ENCODE measurements at regions not wholly inside any gene's neighbourhood (a gene's known extent, or its start where the extent isn't known, plus 50 kb on each side); places are given as distances from the start of the nearest gene placed in this dataset.

DNA sequence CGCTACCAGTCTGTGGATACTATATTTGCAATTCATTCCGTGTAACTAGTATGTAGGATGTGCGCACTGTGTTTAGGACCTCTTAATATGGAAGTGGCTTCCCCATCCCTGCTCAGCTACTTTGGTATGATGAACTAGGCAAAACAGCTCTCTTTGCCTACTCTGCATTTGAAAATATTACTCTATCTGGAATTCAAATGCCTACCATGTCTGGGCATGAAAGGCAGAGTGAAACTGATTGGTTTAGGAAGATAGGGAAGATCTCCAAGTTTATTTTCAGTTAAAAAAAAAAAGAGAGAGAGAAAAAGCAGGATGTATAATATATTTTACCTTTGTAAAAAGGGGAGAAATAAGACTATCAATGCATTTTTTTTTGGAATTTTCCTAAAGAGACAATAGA lies 74.1 kb upstream of the ELL2 start:
- Histone ChIP-seq H3K4me3 (ENCODE audit: low read depth, low read length) (no peak overlapping the region), H3K27ac (ENCODE audit: extremely low read depth, low read depth, low read length) (no peak overlapping the region), H3K9me3 (ENCODE audit: control insufficient read depth, insufficient read depth, low read depth, low read length) (no peaks in the 10 kb centered on the region), H3K4me1 (ENCODE audit: control insufficient read depth, insufficient read depth, low read length) (no peaks in the 10 kb centered on the region), H3K36me3 (ENCODE audit: control insufficient read depth in 2 of 2, insufficient read depth in 1 of 2, low read length in 2 of 2) (no peaks in the 10 kb centered on the region)
- ChIA-PET POLR2A (no interaction called here), CTCF (no interaction called here)
- TF ChIP-seq, protein P1, sequence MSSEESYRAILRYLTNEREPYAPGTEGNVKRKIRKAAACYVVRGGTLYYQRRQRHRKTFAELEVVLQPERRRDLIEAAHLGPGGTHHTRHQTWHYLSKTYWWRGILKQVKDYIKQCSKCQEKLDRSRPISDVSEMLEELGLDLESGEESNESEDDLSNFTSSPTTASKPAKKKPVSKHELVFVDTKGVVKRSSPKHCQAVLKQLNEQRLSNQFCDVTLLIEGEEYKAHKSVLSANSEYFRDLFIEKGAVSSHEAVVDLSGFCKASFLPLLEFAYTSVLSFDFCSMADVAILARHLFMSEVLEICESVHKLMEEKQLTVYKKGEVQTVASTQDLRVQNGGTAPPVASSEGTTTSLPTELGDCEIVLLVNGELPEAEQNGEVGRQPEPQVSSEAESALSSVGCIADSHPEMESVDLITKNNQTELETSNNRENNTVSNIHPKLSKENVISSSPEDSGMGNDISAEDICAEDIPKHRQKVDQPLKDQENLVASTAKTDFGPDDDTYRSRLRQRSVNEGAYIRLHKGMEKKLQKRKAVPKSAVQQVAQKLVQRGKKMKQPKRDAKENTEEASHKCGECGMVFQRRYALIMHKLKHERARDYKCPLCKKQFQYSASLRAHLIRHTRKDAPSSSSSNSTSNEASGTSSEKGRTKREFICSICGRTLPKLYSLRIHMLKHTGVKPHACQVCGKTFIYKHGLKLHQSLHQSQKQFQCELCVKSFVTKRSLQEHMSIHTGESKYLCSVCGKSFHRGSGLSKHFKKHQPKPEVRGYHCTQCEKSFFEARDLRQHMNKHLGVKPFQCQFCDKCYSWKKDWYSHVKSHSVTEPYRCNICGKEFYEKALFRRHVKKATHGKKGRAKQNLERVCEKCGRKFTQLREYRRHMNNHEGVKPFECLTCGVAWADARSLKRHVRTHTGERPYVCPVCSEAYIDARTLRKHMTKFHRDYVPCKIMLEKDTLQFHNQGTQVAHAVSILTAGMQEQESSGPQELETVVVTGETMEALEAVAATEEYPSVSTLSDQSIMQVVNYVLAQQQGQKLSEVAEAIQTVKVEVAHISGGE (tag by site-specific recombination; conservative IDR thresholded peaks at IDR 0.05; ENCODE audit: low read depth) = no peak
- TF ChIP-seq ZNF433 (tag by site-specific recombination; IDR thresholded peaks at IDR 0.05; ENCODE audit: low read depth) (no peak), HOXC10 (CRISPR knock-in tag; IDR thresholded peaks at IDR 0.05) (no peak), ZNF501 (tag by site-specific recombination; IDR thresholded peaks at IDR 0.05) (no peak), GLIS1 (tag by site-specific recombination; IDR thresholded peaks at IDR 0.05) (no peak), ZFHX2 (tag by site-specific recombination; conservative IDR thresholded peaks at IDR 0.05) (no peak), EGR2 (tag by site-specific recombination; IDR thresholded peaks at IDR 0.05; ENCODE audit: low read depth) (no peak), ZNF335 (tag by site-specific recombination; conservative IDR thresholded peaks at IDR 0.05) (no peak), ZNF274 (IDR thresholded peaks at IDR 0.05; ENCODE audit: low read length) (no peak), ZNF274 (tag by site-specific recombination; IDR thresholded peaks at IDR 0.05; ENCODE audit: borderline replicate concordance) (no peak)
- TF ChIP-seq, protein P2, sequence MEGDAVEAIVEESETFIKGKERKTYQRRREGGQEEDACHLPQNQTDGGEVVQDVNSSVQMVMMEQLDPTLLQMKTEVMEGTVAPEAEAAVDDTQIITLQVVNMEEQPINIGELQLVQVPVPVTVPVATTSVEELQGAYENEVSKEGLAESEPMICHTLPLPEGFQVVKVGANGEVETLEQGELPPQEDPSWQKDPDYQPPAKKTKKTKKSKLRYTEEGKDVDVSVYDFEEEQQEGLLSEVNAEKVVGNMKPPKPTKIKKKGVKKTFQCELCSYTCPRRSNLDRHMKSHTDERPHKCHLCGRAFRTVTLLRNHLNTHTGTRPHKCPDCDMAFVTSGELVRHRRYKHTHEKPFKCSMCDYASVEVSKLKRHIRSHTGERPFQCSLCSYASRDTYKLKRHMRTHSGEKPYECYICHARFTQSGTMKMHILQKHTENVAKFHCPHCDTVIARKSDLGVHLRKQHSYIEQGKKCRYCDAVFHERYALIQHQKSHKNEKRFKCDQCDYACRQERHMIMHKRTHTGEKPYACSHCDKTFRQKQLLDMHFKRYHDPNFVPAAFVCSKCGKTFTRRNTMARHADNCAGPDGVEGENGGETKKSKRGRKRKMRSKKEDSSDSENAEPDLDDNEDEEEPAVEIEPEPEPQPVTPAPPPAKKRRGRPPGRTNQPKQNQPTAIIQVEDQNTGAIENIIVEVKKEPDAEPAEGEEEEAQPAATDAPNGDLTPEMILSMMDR (tag by site-specific recombination; IDR thresholded peaks at IDR 0.05) = no peak

DNA sequence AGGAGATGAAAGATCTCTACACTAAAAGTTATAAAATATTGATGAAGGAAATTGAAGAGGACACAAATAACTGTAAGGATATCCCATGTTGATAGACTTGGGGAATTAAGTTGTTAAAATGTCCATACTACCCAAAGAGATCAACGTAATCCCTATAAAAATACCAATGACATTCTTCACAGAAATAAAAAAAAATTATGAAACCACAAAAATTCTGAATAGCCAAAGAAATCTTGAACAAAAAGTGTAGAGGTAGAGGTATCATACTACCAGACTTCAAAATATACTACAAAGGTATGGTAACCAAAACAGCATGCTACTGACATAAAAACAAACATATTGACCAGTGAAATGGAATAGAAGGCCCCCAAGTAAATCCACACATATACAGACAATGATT lies 71.5 kb upstream of the ELL2 start:
- Histone ChIP-seq H3K9me3 (ENCODE audit: control insufficient read depth, insufficient read depth, low read depth, low read length) (no peaks in the 10 kb centered on the region), H3K4me3 (ENCODE audit: low read depth, low read length) (no peak overlapping the region), H3K27ac (ENCODE audit: extremely low read depth, low read depth, low read length) (no peak overlapping the region), H3K4me1 (ENCODE audit: control insufficient read depth, insufficient read depth, low read length) (no peaks in the 10 kb centered on the region), H3K36me3 (ENCODE audit: control insufficient read depth in 2 of 2, insufficient read depth in 1 of 2, low read length in 2 of 2) (no peaks in the 10 kb centered on the region)
- ChIA-PET POLR2A (no interaction called here), CTCF (no interaction called here)
- TF ChIP-seq, protein P3, sequence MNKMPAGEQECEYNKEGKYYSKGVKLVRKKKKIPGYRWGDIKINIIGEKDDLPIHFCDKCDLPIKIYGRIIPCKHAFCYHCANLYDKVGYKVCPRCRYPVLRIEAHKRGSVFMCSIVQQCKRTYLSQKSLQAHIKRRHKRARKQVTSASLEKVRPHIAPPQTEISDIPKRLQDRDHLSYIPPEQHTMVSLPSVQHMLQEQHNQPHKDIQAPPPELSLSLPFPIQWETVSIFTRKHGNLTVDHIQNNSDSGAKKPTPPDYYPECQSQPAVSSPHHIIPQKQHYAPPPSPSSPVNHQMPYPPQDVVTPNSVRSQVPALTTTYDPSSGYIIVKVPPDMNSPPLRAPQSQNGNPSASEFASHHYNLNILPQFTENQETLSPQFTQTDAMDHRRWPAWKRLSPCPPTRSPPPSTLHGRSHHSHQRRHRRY (tag by site-specific recombination; IDR thresholded peaks at IDR 0.05) = no peak
- TF ChIP-seq HOXC10 (CRISPR knock-in tag; IDR thresholded peaks at IDR 0.05) (no peak), ZNF514 (tag by site-specific recombination; IDR thresholded peaks at IDR 0.05) (no peak), SETDB1 (IDR thresholded peaks at IDR 0.05; ENCODE audit: insufficient read length, low read length) (no peak), ZNF248 (tag by site-specific recombination; IDR thresholded peaks at IDR 0.05) (no peak), ZNF768 (tag by site-specific recombination; IDR thresholded peaks at IDR 0.05) (no peak), ZNF843 (tag by site-specific recombination; IDR thresholded peaks at IDR 0.05) (no peak), ZNF660 (tag by site-specific recombination; IDR thresholded peaks at IDR 0.05) (no peak), GLI2 (tag by site-specific recombination; IDR thresholded peaks at IDR 0.05; ENCODE audit: borderline replicate concordance, low read depth) (no peak), ZNF404 (tag by site-specific recombination; IDR thresholded peaks at IDR 0.05) (no peak), ZNF48 (tag by site-specific recombination; IDR thresholded peaks at IDR 0.05) (no peak), ZNF433 (tag by site-specific recombination; IDR thresholded peaks at IDR 0.05; ENCODE audit: low read depth) (no peak), ZNF473 (tag by site-specific recombination; IDR thresholded peaks at IDR 0.05) (no peak), ZNF677 (tag by site-specific recombination; IDR thresholded peaks at IDR 0.05) (no peak)
- TF ChIP-seq, protein P4, sequence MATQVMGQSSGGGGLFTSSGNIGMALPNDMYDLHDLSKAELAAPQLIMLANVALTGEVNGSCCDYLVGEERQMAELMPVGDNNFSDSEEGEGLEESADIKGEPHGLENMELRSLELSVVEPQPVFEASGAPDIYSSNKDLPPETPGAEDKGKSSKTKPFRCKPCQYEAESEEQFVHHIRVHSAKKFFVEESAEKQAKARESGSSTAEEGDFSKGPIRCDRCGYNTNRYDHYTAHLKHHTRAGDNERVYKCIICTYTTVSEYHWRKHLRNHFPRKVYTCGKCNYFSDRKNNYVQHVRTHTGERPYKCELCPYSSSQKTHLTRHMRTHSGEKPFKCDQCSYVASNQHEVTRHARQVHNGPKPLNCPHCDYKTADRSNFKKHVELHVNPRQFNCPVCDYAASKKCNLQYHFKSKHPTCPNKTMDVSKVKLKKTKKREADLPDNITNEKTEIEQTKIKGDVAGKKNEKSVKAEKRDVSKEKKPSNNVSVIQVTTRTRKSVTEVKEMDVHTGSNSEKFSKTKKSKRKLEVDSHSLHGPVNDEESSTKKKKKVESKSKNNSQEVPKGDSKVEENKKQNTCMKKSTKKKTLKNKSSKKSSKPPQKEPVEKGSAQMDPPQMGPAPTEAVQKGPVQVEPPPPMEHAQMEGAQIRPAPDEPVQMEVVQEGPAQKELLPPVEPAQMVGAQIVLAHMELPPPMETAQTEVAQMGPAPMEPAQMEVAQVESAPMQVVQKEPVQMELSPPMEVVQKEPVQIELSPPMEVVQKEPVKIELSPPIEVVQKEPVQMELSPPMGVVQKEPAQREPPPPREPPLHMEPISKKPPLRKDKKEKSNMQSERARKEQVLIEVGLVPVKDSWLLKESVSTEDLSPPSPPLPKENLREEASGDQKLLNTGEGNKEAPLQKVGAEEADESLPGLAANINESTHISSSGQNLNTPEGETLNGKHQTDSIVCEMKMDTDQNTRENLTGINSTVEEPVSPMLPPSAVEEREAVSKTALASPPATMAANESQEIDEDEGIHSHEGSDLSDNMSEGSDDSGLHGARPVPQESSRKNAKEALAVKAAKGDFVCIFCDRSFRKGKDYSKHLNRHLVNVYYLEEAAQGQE (tag by site-specific recombination; IDR thresholded peaks at IDR 0.05) = no peak
- TF ChIP-seq, protein P5, sequence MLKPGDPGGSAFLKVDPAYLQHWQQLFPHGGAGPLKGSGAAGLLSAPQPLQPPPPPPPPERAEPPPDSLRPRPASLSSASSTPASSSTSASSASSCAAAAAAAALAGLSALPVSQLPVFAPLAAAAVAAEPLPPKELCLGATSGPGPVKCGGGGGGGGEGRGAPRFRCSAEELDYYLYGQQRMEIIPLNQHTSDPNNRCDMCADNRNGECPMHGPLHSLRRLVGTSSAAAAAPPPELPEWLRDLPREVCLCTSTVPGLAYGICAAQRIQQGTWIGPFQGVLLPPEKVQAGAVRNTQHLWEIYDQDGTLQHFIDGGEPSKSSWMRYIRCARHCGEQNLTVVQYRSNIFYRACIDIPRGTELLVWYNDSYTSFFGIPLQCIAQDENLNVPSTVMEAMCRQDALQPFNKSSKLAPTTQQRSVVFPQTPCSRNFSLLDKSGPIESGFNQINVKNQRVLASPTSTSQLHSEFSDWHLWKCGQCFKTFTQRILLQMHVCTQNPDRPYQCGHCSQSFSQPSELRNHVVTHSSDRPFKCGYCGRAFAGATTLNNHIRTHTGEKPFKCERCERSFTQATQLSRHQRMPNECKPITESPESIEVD (tag by site-specific recombination; IDR thresholded peaks at IDR 0.05) = no peak
